ENCODE measurements at regions not wholly inside any gene's neighbourhood (a gene's known extent, or its start where the extent isn't known, plus 50 kb on each side); places are given as distances from the start of the nearest gene placed in this dataset.

- H3K4me1 Mint-ChIP-seq = no peaks in the 10 kb centered on the region
- H3K36me3 ChIP-seq (ENCODE audit: control insufficient read depth in 2 of 3, insufficient read depth in 3 of 3, low read length in 3 of 3) = no peaks in the 10 kb centered on the region
- CTCF ChIA-PET = no interaction called here
- peaks cover 0 to 10% (median 3%) of the 10 kb centered on the region in 11 donors for H3K9me3 Mint-ChIP-seq
- intact Hi-C loops (cut with micrococcal nuclease) = no loop called here
- no peaks in the 10 kb centered on the region for H3K27me3 ChIP-seq (ENCODE audit: control insufficient read depth in 2 of 2, insufficient read depth in 2 of 2, low read length in 2 of 2)
- H3K9me3 ChIP-seq (ENCODE audit: control insufficient read depth in 2 of 3, low read length in 3 of 3) = no peaks in the 10 kb centered on the region
- peaks cover 0 to 11% (median under 1%) of the 10 kb centered on the region in 5 donors for H3K36me3 Mint-ChIP-seq
- H3K4me3 ChIP-seq (ENCODE audit: low read length) = no peak overlapping the region
- no peak overlapping the region for H3K4me3 Mint-ChIP-seq
- H3K4me1 ChIP-seq (ENCODE audit: control insufficient read depth in 2 of 2, insufficient read depth in 2 of 2, low read length in 2 of 2) = no peaks in the 10 kb centered on the region
- POLR2A ChIA-PET = no interaction called here
- H3K27ac ChIP-seq (ENCODE audit: low read depth, low read length) = no peak overlapping the region
- no peak overlapping the region for H3K27ac Mint-ChIP-seq
- H3K27me3 Mint-ChIP-seq = no peaks in the 10 kb centered on the region
- no peak for DNase-seq
- no peak for ATAC-seq
Observed at GRCh38 chr1:169031566-169032224, 74.8 kb upstream of the ATP1B1 start.

GRCh38 chr1:169041366-169041765 lies 65.1 kb upstream of the ATP1B1 start:
- H3K27me3 Mint-ChIP-seq = no peaks in the 10 kb centered on the region
- H3K36me3 ChIP-seq (ENCODE audit: control insufficient read depth in 2 of 3, insufficient read depth in 3 of 3, low read length in 3 of 3) = no peaks in the 10 kb centered on the region
- no peaks in the 10 kb centered on the region for H3K9me3 ChIP-seq (ENCODE audit: control insufficient read depth in 2 of 3, low read length in 3 of 3)
- H3K27ac Mint-ChIP-seq = peak overlapping the region in 3 of 9 donors; percentile 35 to 83 (median 39)
- H3K27me3 ChIP-seq (ENCODE audit: control insufficient read depth in 2 of 2, insufficient read depth in 2 of 2, low read length in 2 of 2) = no peaks in the 10 kb centered on the region
- peaks cover 0 to 31% (median 7%) of the 10 kb centered on the region in 11 donors for H3K9me3 Mint-ChIP-seq
- H3K4me1 ChIP-seq (ENCODE audit: control insufficient read depth in 2 of 2, insufficient read depth in 2 of 2, low read length in 2 of 2) = peaks cover 16 to 30% of the 10 kb centered on the region in 2 donors
- ATAC-seq = peak; percentile 50
- intact Hi-C loops (cut with micrococcal nuclease) = loop anchor here in 1 of 2 donors (5.0 kb wide), 3 partner anchors 46 to 599 kb away; partner anchors contain the start of genes BLZF1 and NME7
- no peak for DNase-seq
- ChIA-PET POLR2A (interaction anchor here (0.6 kb wide), 1 partner anchor 10 kb away, joined by 3 read pairs; no protein-coding TSS in a partner anchor), CTCF (interaction anchor here (0.6 kb wide), 1 partner anchor 1836 kb away, joined by 3 read pairs; no protein-coding TSS in a partner anchor)
- H3K4me3 Mint-ChIP-seq = no peak overlapping the region
- H3K4me1 Mint-ChIP-seq = peaks cover 24 to 50% (median 44%) of the 10 kb centered on the region in 7 donors
- H3K4me3 ChIP-seq (ENCODE audit: low read length) = no peak overlapping the region
- H3K27ac ChIP-seq (ENCODE audit: low read depth, low read length) = no peak overlapping the region
- peaks cover 0 to 58% (median 11%) of the 10 kb centered on the region in 5 donors for H3K36me3 Mint-ChIP-seq

- H3K27ac ChIP-seq (ENCODE audit: low read depth, low read length) = no peak overlapping the region
- POLR2A ChIA-PET = no interaction called here
- no peaks in the 10 kb centered on the region for H3K27me3 Mint-ChIP-seq
- no peak overlapping the region for H3K4me3 ChIP-seq (ENCODE audit: low read length)
- H3K36me3 Mint-ChIP-seq = peaks cover 0 to 53% (median 2%) of the 10 kb centered on the region in 5 donors
- ATAC-seq (no peak), DNase-seq (no peak)
- intact Hi-C loops (cut with micrococcal nuclease) = loop anchor here in 1 of 2 donors (5.0 kb wide), 3 partner anchors 45 to 600 kb away; partner anchors contain the start of genes BLZF1 and NME7
- H3K9me3 Mint-ChIP-seq = peaks cover 0 to 22% (median under 1%) of the 10 kb centered on the region in 11 donors
- peaks cover 16 to 30% of the 10 kb centered on the region in 2 donors for H3K4me1 ChIP-seq (ENCODE audit: control insufficient read depth in 2 of 2, insufficient read depth in 2 of 2, low read length in 2 of 2)
- no peaks in the 10 kb centered on the region for H3K9me3 ChIP-seq (ENCODE audit: control insufficient read depth in 2 of 3, low read length in 3 of 3)
- H3K27me3 ChIP-seq (ENCODE audit: control insufficient read depth in 2 of 2, insufficient read depth in 2 of 2, low read length in 2 of 2) = no peaks in the 10 kb centered on the region
- no peak overlapping the region for H3K4me3 Mint-ChIP-seq
- peaks cover 25 to 54% (median 49%) of the 10 kb centered on the region in 7 donors for H3K4me1 Mint-ChIP-seq
- peak overlapping the region in 4 of 9 donors; percentile 69 to 85 (median 78) for H3K27ac Mint-ChIP-seq
- CTCF ChIA-PET = no interaction called here
- H3K36me3 ChIP-seq (ENCODE audit: control insufficient read depth in 2 of 3, insufficient read depth in 3 of 3, low read length in 3 of 3) = no peaks in the 10 kb centered on the region
Observed at GRCh38 chr1:169042377-169042776, 64.1 kb upstream of the ATP1B1 start.

GRCh38 chr1:169043823-169044222 lies 62.7 kb upstream of the ATP1B1 start:
- peaks cover 25 to 60% (median 49%) of the 10 kb centered on the region in 7 donors for H3K4me1 Mint-ChIP-seq
- Histone ChIP-seq H3K4me3 (ENCODE audit: low read length) (peak overlapping the region; percentile 0), H3K27ac (ENCODE audit: low read depth, low read length) (no peak overlapping the region), H3K9me3 (ENCODE audit: control insufficient read depth in 2 of 3, low read length in 3 of 3) (no peaks in the 10 kb centered on the region), H3K36me3 (ENCODE audit: control insufficient read depth in 2 of 3, insufficient read depth in 3 of 3, low read length in 3 of 3) (no peaks in the 10 kb centered on the region), H3K27me3 (ENCODE audit: control insufficient read depth in 2 of 2, insufficient read depth in 2 of 2, low read length in 2 of 2) (no peaks in the 10 kb centered on the region), H3K4me1 (ENCODE audit: control insufficient read depth in 2 of 2, insufficient read depth in 2 of 2, low read length in 2 of 2) (peaks cover 16 to 30% of the 10 kb centered on the region in 2 donors)
- H3K27ac Mint-ChIP-seq = peak overlapping the region; percentile 69 to 86 (median 78)
- CTCF ChIA-PET = no interaction called here
- DNase-seq = peak in 2 of 9 donors; percentile 2 to 5
- POLR2A ChIA-PET = no interaction called here
- H3K27me3 Mint-ChIP-seq = no peaks in the 10 kb centered on the region
- intact Hi-C loops (cut with micrococcal nuclease) = loop anchor here (1.0 to 5.0 kb wide), 5 partner anchors 43 to 602 kb away; partner anchors contain the start of genes ATP1B1 (in 2 of the 2), BLZF1 (in 1 of the 2) and NME7 (in 1 of the 2)
- peaks cover 0 to 43% (median 0%) of the 10 kb centered on the region in 5 donors for H3K36me3 Mint-ChIP-seq
- H3K9me3 Mint-ChIP-seq = peaks cover 0 to 11% (median 0%) of the 10 kb centered on the region in 11 donors
- no peak for ATAC-seq
- H3K4me3 Mint-ChIP-seq = peak overlapping the region in 9 of 10 donors; percentile 59 to 84 (median 72)

GRCh38 chr1:169044296-169044695 lies 62.2 kb upstream of the ATP1B1 start:
- H3K4me1 Mint-ChIP-seq = peaks cover 25 to 64% (median 49%) of the 10 kb centered on the region in 7 donors
- ATAC-seq (peak; percentile 93), DNase-seq (peak in 8 of 9 donors; percentile 10 to 65 (median 56))
- intact Hi-C loops (cut with micrococcal nuclease) = loop anchor here (1.0 to 5.0 kb wide), 5 partner anchors 43 to 602 kb away; partner anchors contain the start of genes ATP1B1 (in 2 of the 2), BLZF1 (in 1 of the 2) and NME7 (in 1 of the 2)
- Histone ChIP-seq H3K9me3 (ENCODE audit: control insufficient read depth in 2 of 3, low read length in 3 of 3) (no peaks in the 10 kb centered on the region), H3K27ac (ENCODE audit: low read depth, low read length) (no peak overlapping the region), H3K36me3 (ENCODE audit: control insufficient read depth in 2 of 3, insufficient read depth in 3 of 3, low read length in 3 of 3) (no peaks in the 10 kb centered on the region), H3K27me3 (ENCODE audit: control insufficient read depth in 2 of 2, insufficient read depth in 2 of 2, low read length in 2 of 2) (no peaks in the 10 kb centered on the region), H3K4me3 (ENCODE audit: low read length) (peak overlapping the region; percentile 0), H3K4me1 (ENCODE audit: control insufficient read depth in 2 of 2, insufficient read depth in 2 of 2, low read length in 2 of 2) (peaks cover 16 to 30% of the 10 kb centered on the region in 2 donors)
- ChIA-PET CTCF (no interaction called here), POLR2A (no interaction called here)
- no peaks in the 10 kb centered on the region for H3K27me3 Mint-ChIP-seq
- H3K36me3 Mint-ChIP-seq = peaks cover 0 to 39% (median 0%) of the 10 kb centered on the region in 5 donors
- H3K4me3 Mint-ChIP-seq = peak overlapping the region; percentile 59 to 84 (median 72)
- H3K9me3 Mint-ChIP-seq = peaks cover 0 to 11% (median 0%) of the 10 kb centered on the region in 11 donors
- peak overlapping the region; percentile 16 to 85 (median 73) for H3K27ac Mint-ChIP-seq

- H3K27ac ChIP-seq (ENCODE audit: low read depth, low read length) = no peak overlapping the region
- DNase-seq (no peak), ATAC-seq (no peak)
- Mint-ChIP-seq H3K27me3 (no peaks in the 10 kb centered on the region), H3K9me3 (peaks cover 0 to 11% (median 0%) of the 10 kb centered on the region in 11 donors), H3K36me3 (peaks cover 0 to 35% (median 0%) of the 10 kb centered on the region in 5 donors), H3K4me3 (peak overlapping the region in 9 of 10 donors; percentile 40 to 80 (median 71)), H3K27ac (peak overlapping the region; percentile 5 to 85 (median 62)), H3K4me1 (peaks cover 25 to 70% (median 49%) of the 10 kb centered on the region in 7 donors)
- H3K4me1 ChIP-seq (ENCODE audit: control insufficient read depth in 2 of 2, insufficient read depth in 2 of 2, low read length in 2 of 2) = peaks cover 16 to 30% of the 10 kb centered on the region in 2 donors
- no peak overlapping the region for H3K4me3 ChIP-seq (ENCODE audit: low read length)
- intact Hi-C loops (cut with micrococcal nuclease) = loop anchor here (1.0 to 5.0 kb wide), 5 partner anchors 42 to 603 kb away; partner anchors contain the start of genes ATP1B1 (in 2 of the 2), BLZF1 (in 1 of the 2) and NME7 (in 1 of the 2)
- no peaks in the 10 kb centered on the region for H3K9me3 ChIP-seq (ENCODE audit: control insufficient read depth in 2 of 3, low read length in 3 of 3)
- ChIA-PET POLR2A (no interaction called here), CTCF (no interaction called here)
- no peaks in the 10 kb centered on the region for H3K36me3 ChIP-seq (ENCODE audit: control insufficient read depth in 2 of 3, insufficient read depth in 3 of 3, low read length in 3 of 3)
- H3K27me3 ChIP-seq (ENCODE audit: control insufficient read depth in 2 of 2, insufficient read depth in 2 of 2, low read length in 2 of 2) = no peaks in the 10 kb centered on the region
Observed at GRCh38 chr1:169044971-169045370, 61.5 kb upstream of the ATP1B1 start.

Data from naive thymus-derived CD4-positive, alpha-beta T cell (primary cell).